Breast epithelium (tissue), 3 donors: ENCODE measurements at regions not wholly inside any gene's neighbourhood (a gene's known extent, or its start where the extent isn't known, plus 50 kb on each side); places are given as distances from the start of the nearest gene placed in this dataset.

Experiments
- CTCF ChIP-seq, 3 donors: fragments of 450-650 bp; IDR thresholded peaks; one replicate each; pipeline ENCODE4 v1.5.1; 2016 to 2017; ENCODE audit warnings: antibody characterized with exemption in 3 of 3, mild to moderate bottlenecking in 3 of 3, moderate library complexity in 3 of 3
- POLR2A ChIP-seq: fragments of 450-650 bp; IDR thresholded peaks from one replicate; pipeline ENCODE4 v1.6.1; 2016; ENCODE audit warnings: antibody characterized with exemption, mild to moderate bottlenecking, moderate library complexity

DNA sequence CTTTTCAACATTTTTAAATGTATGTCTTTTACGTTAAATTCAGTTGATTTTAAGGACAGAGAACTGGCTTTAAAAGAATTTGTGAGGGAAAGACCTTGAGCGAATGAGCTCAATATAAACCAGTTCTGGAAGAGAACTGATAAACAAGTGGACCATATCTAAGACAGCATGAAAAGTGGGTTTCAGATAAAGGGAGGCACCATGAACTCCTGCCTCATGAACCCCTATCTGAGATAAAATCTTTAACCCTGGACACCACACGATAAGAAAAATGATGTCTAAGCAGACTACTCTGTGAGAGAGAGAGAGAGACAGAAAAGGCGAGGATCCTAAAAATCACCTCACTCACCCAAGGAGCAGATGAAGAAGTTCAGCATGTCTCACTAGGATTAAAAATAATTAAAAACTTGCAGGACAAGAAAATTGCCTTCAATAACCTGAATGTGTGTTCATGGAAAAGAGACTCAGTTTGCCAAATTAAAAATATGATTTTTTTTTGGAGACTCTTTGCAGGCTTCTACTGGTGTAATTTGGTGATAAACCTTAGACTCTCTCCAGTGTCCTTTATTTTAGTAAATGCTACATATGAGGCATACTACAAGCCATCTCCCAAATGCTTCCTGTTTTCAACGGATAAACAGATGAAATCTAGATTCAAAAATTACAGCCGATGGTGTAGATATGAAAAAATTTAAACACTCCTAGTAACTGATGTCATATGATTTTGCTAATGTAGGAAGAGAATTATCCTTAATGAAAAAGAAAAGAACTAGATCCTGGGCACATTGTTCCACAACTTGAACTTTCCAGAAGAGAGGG, 299.5 kb downstream of the ADGB start:
- no peak for TF ChIP-seq CTCF (IDR thresholded peaks at IDR 0.05)
- TF ChIP-seq POLR2A: no peak
